OCI-LY7 (cell line): ENCODE measurements at regions not wholly inside any gene's neighbourhood (a gene's known extent, or its start where the extent isn't known, plus 50 kb on each side); places are given as distances from the start of the nearest gene placed in this dataset.

Experiments used
- BruUV-seq: library from RNA; stranded (reverse); fragments of 400-500 nt; replicated peaks from 2 replicates; lab custom pipeline; 2021; lab: Mats Ljungman, UMichigan
- CTCF ChIA-PET: fragments of 300-600 bp; sonication (Branson Sonifier 250); formaldehyde crosslinking; loops from one replicate; lab custom pipeline; 2022; ENCODE audit warnings: antibody characterized with exemption; ENCODE audit not compliant: unreplicated experiment; lab: Charles Lee
- POLR2A ChIA-PET: fragments of 300-600 bp; sonication (Branson Sonifier 250); formaldehyde crosslinking; loops from one replicate; lab custom pipeline; 2022; ENCODE audit warnings: antibody characterized with exemption; lab: Charles Lee
- DNase-seq: peaks from one replicate; pipeline ENCODE4 v3.0.0-alpha.2; 2015; ENCODE audit warnings: low spot score
- H2AFZ ChIP-seq: fragments of 200-600 bp; sonication (generic), shearing (Covaris generic); 2 replicates; pipeline ENCODE4 v1.6.1; 2014; ENCODE audit warnings: mild to moderate bottlenecking, antibody characterized with exemption, low read length, moderate library complexity
- H3K27ac ChIP-seq: fragments of 200-600 bp; sonication (generic); 2 replicates; pipeline ENCODE4 v1.5.1; 2014; ENCODE audit warnings: mixed run types, low read depth, mild to moderate bottlenecking, moderate library complexity, low read length, inconsistent platforms; ENCODE audit not compliant: poor library complexity, severe bottlenecking
- H3K36me3 ChIP-seq: fragments of 200-600 bp; sonication (generic); 2 replicates; pipeline ENCODE4 v1.6.1; 2014; ENCODE audit warnings: mild to moderate bottlenecking, antibody characterized with exemption, low read length, moderate library complexity, mixed read lengths; ENCODE audit not compliant: insufficient read depth
- H3K4me1 ChIP-seq: fragments of 200-600 bp; sonication (generic); 2 replicates; pipeline ENCODE4 v1.5.1; 2014; ENCODE audit warnings: mild to moderate bottlenecking, low read length; ENCODE audit not compliant: insufficient read depth, poor library complexity, severe bottlenecking
- H3K4me2 ChIP-seq: fragments of 200-600 bp; sonication (generic); 2 replicates; pipeline ENCODE4 v1.6.1; 2014; ENCODE audit warnings: mild to moderate bottlenecking, low read length
- H3K4me3 ChIP-seq: fragments of 200-600 bp; sonication (generic); 2 replicates; pipeline ENCODE4 v1.5.1; 2014; ENCODE audit warnings: mild to moderate bottlenecking, low read depth, low read length; ENCODE audit not compliant: poor library complexity, severe bottlenecking
- H3K79me2 ChIP-seq: fragments of 200-600 bp; sonication (generic); 2 replicates; pipeline ENCODE4 v1.6.1; 2016; ENCODE audit warnings: low read depth, mild to moderate bottlenecking, low read length, moderate library complexity, mixed read lengths; ENCODE audit not compliant: insufficient read depth
- H3K9me2 ChIP-seq: fragments of 200-600 bp; sonication (generic); 2 replicates; pipeline ENCODE4 v1.6.1; 2016; ENCODE audit warnings: mild to moderate bottlenecking, low read length, mixed read lengths; ENCODE audit not compliant: insufficient read depth
- H3K9me3 ChIP-seq: fragments of 200-600 bp; sonication (generic); 2 replicates; pipeline ENCODE4 v1.6.1; 2014; ENCODE audit warnings: mild to moderate bottlenecking, mixed run types, low read length, mixed read lengths
- H4K20me1 ChIP-seq: fragments of 200-600 bp; sonication (generic); 2 replicates; pipeline ENCODE4 v1.6.1; 2014; ENCODE audit warnings: mild to moderate bottlenecking, antibody characterized with exemption, low read length, moderate library complexity, mixed read lengths; ENCODE audit not compliant: insufficient read depth
- EZH2phosphoT487 ChIP-seq: fragments of 200-600 bp; sonication (generic); IDR thresholded peaks from 2 replicates; pipeline ENCODE4 v1.6.1; 2018; ENCODE audit warnings: low read depth, borderline replicate concordance, mild to moderate bottlenecking, mixed run types, antibody characterized with exemption, low read length, moderate library complexity, mixed read lengths
- intact Hi-C: fragments of 100-400 bp; cut with micrococcal nuclease; formaldehyde crosslinking; loops from one replicate; pipeline ENCODE4 v1.10.0; 2022; ENCODE audit not compliant: unreplicated experiment
- TF ChIP-seq, protein P1 (sequence below): fragments of 200-600 bp; sonication (generic); conservative IDR thresholded peaks from 2 replicates; pipeline ENCODE4 v1.5.1; 2014; ENCODE audit warnings: mild to moderate bottlenecking, antibody characterized with exemption, low read length, moderate library complexity, mixed read lengths

- Histone ChIP-seq H3K36me3 (no peaks in the 10 kb centered on the region), H3K4me1 (no peaks in the 10 kb centered on the region), H3K27ac (no peak overlapping the region), H3K4me3 (no peak overlapping the region), H3K9me2 (no peaks in the 10 kb centered on the region), H2AFZ (no peak overlapping the region), H3K4me2 (no peak overlapping the region), H3K79me2 (no peaks in the 10 kb centered on the region), H4K20me1 (no peaks in the 10 kb centered on the region), H3K9me3 (no peaks in the 10 kb centered on the region)
- intact Hi-C loops: no loop called here
- BruUV-seq: no TSS peak
- no peak for TF ChIP-seq EZH2phosphoT487
- TF ChIP-seq, protein P1, sequence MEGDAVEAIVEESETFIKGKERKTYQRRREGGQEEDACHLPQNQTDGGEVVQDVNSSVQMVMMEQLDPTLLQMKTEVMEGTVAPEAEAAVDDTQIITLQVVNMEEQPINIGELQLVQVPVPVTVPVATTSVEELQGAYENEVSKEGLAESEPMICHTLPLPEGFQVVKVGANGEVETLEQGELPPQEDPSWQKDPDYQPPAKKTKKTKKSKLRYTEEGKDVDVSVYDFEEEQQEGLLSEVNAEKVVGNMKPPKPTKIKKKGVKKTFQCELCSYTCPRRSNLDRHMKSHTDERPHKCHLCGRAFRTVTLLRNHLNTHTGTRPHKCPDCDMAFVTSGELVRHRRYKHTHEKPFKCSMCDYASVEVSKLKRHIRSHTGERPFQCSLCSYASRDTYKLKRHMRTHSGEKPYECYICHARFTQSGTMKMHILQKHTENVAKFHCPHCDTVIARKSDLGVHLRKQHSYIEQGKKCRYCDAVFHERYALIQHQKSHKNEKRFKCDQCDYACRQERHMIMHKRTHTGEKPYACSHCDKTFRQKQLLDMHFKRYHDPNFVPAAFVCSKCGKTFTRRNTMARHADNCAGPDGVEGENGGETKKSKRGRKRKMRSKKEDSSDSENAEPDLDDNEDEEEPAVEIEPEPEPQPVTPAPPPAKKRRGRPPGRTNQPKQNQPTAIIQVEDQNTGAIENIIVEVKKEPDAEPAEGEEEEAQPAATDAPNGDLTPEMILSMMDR: no peak
- CTCF ChIA-PET: no interaction called here
- DNase-seq: no peak
- POLR2A ChIA-PET: no interaction called here
Observed at GRCh38 chr20:17834804-17835203, 133.8 kb downstream of the SNX5 start.

DNA sequence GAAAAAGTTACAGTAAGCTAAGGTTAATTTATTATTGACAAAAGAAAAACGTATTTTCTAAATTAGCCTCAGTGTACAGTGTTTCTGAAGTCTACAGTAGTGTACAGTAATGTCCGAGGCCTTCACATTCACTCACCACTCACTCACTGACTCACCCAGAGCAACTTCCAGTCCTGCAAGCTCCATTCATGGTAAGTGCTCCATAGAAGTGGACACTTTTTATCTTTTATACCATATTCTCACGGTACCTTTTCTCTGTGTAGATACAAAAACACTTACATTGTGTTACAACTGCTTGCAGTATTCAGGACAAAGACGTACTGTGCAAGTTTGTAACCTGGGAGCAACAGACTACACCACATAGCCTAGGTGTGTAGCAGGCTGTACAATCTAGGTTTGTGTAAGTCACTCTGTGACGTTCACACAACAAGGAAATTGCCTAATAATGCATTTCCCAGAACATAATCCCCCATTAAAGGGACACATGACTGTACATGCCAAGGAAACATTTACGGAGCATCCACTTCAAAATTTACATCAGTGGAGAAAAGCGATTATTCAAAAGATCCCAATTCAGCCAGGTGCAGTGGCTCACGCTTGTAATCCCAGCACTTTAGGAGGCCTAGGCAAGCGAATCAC lies 133.4 kb downstream of the BANF2 start:
- intact Hi-C loops: no loop called here
- CTCF ChIA-PET: no interaction called here
- Histone ChIP-seq H3K9me2 (no peaks in the 10 kb centered on the region), H4K20me1 (no peaks in the 10 kb centered on the region), H2AFZ (no peak overlapping the region), H3K79me2 (no peaks in the 10 kb centered on the region), H3K4me3 (no peak overlapping the region), H3K4me2 (no peak overlapping the region), H3K36me3 (no peaks in the 10 kb centered on the region), H3K27ac (no peak overlapping the region), H3K9me3 (no peaks in the 10 kb centered on the region), H3K4me1 (no peaks in the 10 kb centered on the region)
- no peak for DNase-seq
- no peak for TF ChIP-seq EZH2phosphoT487
- TF ChIP-seq, protein P1: no peak
- no TSS peak for BruUV-seq
- POLR2A ChIA-PET: interaction anchor here (1.2 kb wide), 1 partner anchor 9 kb away, joined by 3 read pairs; no protein-coding TSS in a partner anchor

- TF ChIP-seq, protein P1: no peak
- no peak for TF ChIP-seq EZH2phosphoT487
- DNase-seq: no peak
- no peaks in the 10 kb centered on the region for H3K4me1 ChIP-seq
- no peak overlapping the region for H3K4me3 ChIP-seq
- intact Hi-C loops: no loop called here
- CTCF ChIA-PET: no interaction called here
- H3K9me3 ChIP-seq: no peaks in the 10 kb centered on the region
- no peak overlapping the region for H3K4me2 ChIP-seq
- no peak overlapping the region for H2AFZ ChIP-seq
- BruUV-seq: no TSS peak
- H3K79me2 ChIP-seq: no peaks in the 10 kb centered on the region
- POLR2A ChIA-PET: interaction anchor here (1.2 kb wide), 1 partner anchor 10 kb away, joined by 3 read pairs; no protein-coding TSS in a partner anchor
- H3K9me2 ChIP-seq: no peaks in the 10 kb centered on the region
- H4K20me1 ChIP-seq: no peaks in the 10 kb centered on the region
- no peaks in the 10 kb centered on the region for H3K36me3 ChIP-seq
- no peak overlapping the region for H3K27ac ChIP-seq
Observed at GRCh38 chr20:17832236-17832915, 132.6 kb downstream of the BANF2 start.
